ENCODE measurements at regions not wholly inside any gene's neighbourhood (a gene's known extent, or its start where the extent isn't known, plus 50 kb on each side); places are given as distances from the start of the nearest gene placed in this dataset.
"Not testable (repeated sequence)": the region's sequence is repeated elsewhere in the genome, so short reads cannot be mapped to it uniquely, and the experiment has no call there.

- Histone ChIP-seq H3K9me3 (no peaks in the 10 kb centered on the region), H4K20me1 (no peaks in the 10 kb centered on the region), H3K27ac (no peak overlapping the region), H3K27me3 (no peaks in the 10 kb centered on the region), H3K36me3 (no peaks in the 10 kb centered on the region), H3K9ac (no peak overlapping the region), H3K4me1 (no peaks in the 10 kb centered on the region), H3K4me2 (no peak overlapping the region), H3K4me3 (no peak overlapping the region)
- no peak for TF ChIP-seq Cebpa-rat (IDR thresholded peaks at IDR 0.05)
Measured at GRCh38 chr4:134085496-134085895, 116.1 kb downstream of the PABPC4L start.

- H3K27me3 ChIP-seq, H3K9me3 ChIP-seq, H3K4me1 ChIP-seq, H3K27ac ChIP-seq, H4K20me1 ChIP-seq, H3K9ac ChIP-seq, H3K36me3 ChIP-seq, H3K4me2 ChIP-seq, H3K4me3 ChIP-seq: not testable (repeated sequence)
Measured at GRCh38 chr4:134079085-134079484, 122.5 kb downstream of the PABPC4L start.

- Histone ChIP-seq H3K27ac (no peak overlapping the region), H3K4me1 (no peaks in the 10 kb centered on the region), H3K4me3 (no peak overlapping the region), H3K27me3 (no peaks in the 10 kb centered on the region), H3K36me3 (no peaks in the 10 kb centered on the region), H3K9me3 (no peaks in the 10 kb centered on the region), H3K4me2 (no peak overlapping the region), H3K9ac (no peak overlapping the region), H4K20me1 (no peaks in the 10 kb centered on the region)
- TF ChIP-seq Cebpa-rat (IDR thresholded peaks at IDR 0.05), result no peak
Measured at GRCh38 chr4:134078230-134078914, 123.2 kb downstream of the PABPC4L start.

- no peaks in the 10 kb centered on the region; the same call in 1 of the 2 replicates for H3K4me1 ChIP-seq
- H3K9ac ChIP-seq, result no peak overlapping the region
- H3K4me2 ChIP-seq, result no peak overlapping the region
Measured at GRCh38 chr4:134073711-134074110, 127.9 kb downstream of the PABPC4L start.

GRCh38 chr4:134072137-134072536 lies 129.5 kb downstream of the PABPC4L start:
- H3K36me3 ChIP-seq, result no peaks in the 10 kb centered on the region

More at GRCh38 chr4:134073711-134074110, 127.9 kb downstream of the PABPC4L start:
- H3K27ac ChIP-seq, result no peak overlapping the region
- H3K4me3 ChIP-seq, result no peak overlapping the region
- H4K20me1 ChIP-seq, result no peaks in the 10 kb centered on the region
- no peaks in the 10 kb centered on the region for H3K27me3 ChIP-seq
- TF ChIP-seq Cebpa-rat (IDR thresholded peaks at IDR 0.05), result no peak
- H3K36me3 ChIP-seq, result no peaks in the 10 kb centered on the region
- H3K9me3 ChIP-seq, result no peaks in the 10 kb centered on the region

GRCh38 chr4:134070174-134070573 lies 131.4 kb downstream of the PABPC4L start:
- H3K9me3 ChIP-seq, result no peaks in the 10 kb centered on the region
- no peak overlapping the region for H3K4me2 ChIP-seq
- no peaks in the 10 kb centered on the region for H3K27me3 ChIP-seq

More at GRCh38 chr4:134072137-134072536, 129.5 kb downstream of the PABPC4L start:
- H3K9ac ChIP-seq, result no peak overlapping the region
- TF ChIP-seq Cebpa-rat (IDR thresholded peaks at IDR 0.05), result no peak
- H3K27ac ChIP-seq, result no peak overlapping the region
- no peak overlapping the region for H3K4me3 ChIP-seq
- H3K27me3 ChIP-seq, result no peaks in the 10 kb centered on the region
- H3K4me1 ChIP-seq, result no peaks in the 10 kb centered on the region; the same call in 1 of the 2 replicates
- no peaks in the 10 kb centered on the region for H3K9me3 ChIP-seq
- no peaks in the 10 kb centered on the region for H4K20me1 ChIP-seq
- H3K4me2 ChIP-seq, result no peak overlapping the region

GRCh38 chr4:134057356-134057755 lies 144.2 kb downstream of the PABPC4L start:
- Histone ChIP-seq H3K9me3 (no peaks in the 10 kb centered on the region), H3K27me3 (no peaks in the 10 kb centered on the region), H3K9ac (no peak overlapping the region), H3K4me3 (no peak overlapping the region), H3K27ac (no peak overlapping the region), H4K20me1 (no peaks in the 10 kb centered on the region), H3K4me2 (no peak overlapping the region), H3K36me3 (no peaks in the 10 kb centered on the region), H3K4me1 (no peaks in the 10 kb centered on the region)
- no peak for TF ChIP-seq Cebpa-rat (IDR thresholded peaks at IDR 0.05)

More at GRCh38 chr4:134070174-134070573, 131.4 kb downstream of the PABPC4L start:
- Histone ChIP-seq H3K4me3 (no peak overlapping the region), H4K20me1 (no peaks in the 10 kb centered on the region), H3K27ac (no peak overlapping the region), H3K36me3 (no peaks in the 10 kb centered on the region), H3K9ac (no peak overlapping the region), H3K4me1 (no peaks in the 10 kb centered on the region; the same call in 1 of the 2 replicates)
- no peak for TF ChIP-seq Cebpa-rat (IDR thresholded peaks at IDR 0.05)

GRCh38 chr4:134046221-134046620 lies 155.4 kb downstream of the PABPC4L start:
- not testable (repeated sequence) for H3K4me2 ChIP-seq

GRCh38 chr4:134045411-134045810 lies 156.2 kb downstream of the PABPC4L start:
- Histone ChIP-seq H3K4me2 (no peak overlapping the region), H3K27ac (no peak overlapping the region), H3K9ac (no peak overlapping the region), H3K9me3 (no peaks in the 10 kb centered on the region), H3K36me3 (no peaks in the 10 kb centered on the region), H4K20me1 (no peaks in the 10 kb centered on the region), H3K27me3 (no peaks in the 10 kb centered on the region), H3K4me1 (no peaks in the 10 kb centered on the region), H3K4me3 (no peak overlapping the region)
- TF ChIP-seq Cebpa-rat (IDR thresholded peaks at IDR 0.05), result no peak

More at GRCh38 chr4:134046221-134046620, 155.4 kb downstream of the PABPC4L start:
- H3K27ac ChIP-seq, H3K27me3 ChIP-seq, H3K4me3 ChIP-seq, H3K4me1 ChIP-seq, H3K9ac ChIP-seq, H3K36me3 ChIP-seq, H4K20me1 ChIP-seq, H3K9me3 ChIP-seq: not testable (repeated sequence)

GRCh38 chr4:134043266-134043665 lies 158.3 kb downstream of the PABPC4L start:
- Histone ChIP-seq H3K9me3 (no peaks in the 10 kb centered on the region), H3K36me3 (no peaks in the 10 kb centered on the region), H3K27ac (no peak overlapping the region), H4K20me1 (no peaks in the 10 kb centered on the region), H3K9ac (no peak overlapping the region), H3K27me3 (no peaks in the 10 kb centered on the region), H3K4me3 (no peak overlapping the region), H3K4me2 (no peak overlapping the region), H3K4me1 (no peaks in the 10 kb centered on the region)
- no peak for TF ChIP-seq Cebpa-rat (IDR thresholded peaks at IDR 0.05)

- H3K9me3 ChIP-seq, result no peaks in the 10 kb centered on the region
- H3K27ac ChIP-seq, result peak overlapping the region; percentile 31; the same call in 1 of the 2 replicates
- no peak for TF ChIP-seq Cebpa-rat (IDR thresholded peaks at IDR 0.05)
- no peak overlapping the region for H3K9ac ChIP-seq
- H4K20me1 ChIP-seq, result no peaks in the 10 kb centered on the region
- H3K36me3 ChIP-seq, result no peaks in the 10 kb centered on the region
- no peak overlapping the region for H3K4me3 ChIP-seq
- no peaks in the 10 kb centered on the region for H3K27me3 ChIP-seq
- H3K4me2 ChIP-seq, result peak overlapping the region; percentile 55
- H3K4me1 ChIP-seq, result peaks cover 17% of the 10 kb centered on the region
Measured at GRCh38 chr4:134028421-134028820, 173.2 kb downstream of the PABPC4L start.

Data from BLaER1 (cell line).